ENCODE measurements at regions not wholly inside any gene's neighbourhood (a gene's known extent, or its start where the extent isn't known, plus 50 kb on each side); places are given as distances from the start of the nearest gene placed in this dataset.

GRCh38 chr18:69230204-69230603 lies 170.5 kb upstream of the DOK6 start:
- 86% methylated on average over 8 of the region's 8 CpGs for WGBS
- Histone ChIP-seq H3K36me3 (ENCODE audit: insufficient read depth) (no peaks in the 10 kb centered on the region), H3K4me1 (ENCODE audit: insufficient read depth) (no peaks in the 10 kb centered on the region), H3K4me3 (ENCODE audit: low read depth, low read length) (no peak overlapping the region), H3K27ac (ENCODE audit: low read depth) (no peak overlapping the region)
- no peak for DNase-seq (ENCODE audit: extremely low spot score)

- Histone ChIP-seq H3K4me1 (ENCODE audit: insufficient read depth) (no peaks in the 10 kb centered on the region), H3K27ac (ENCODE audit: low read depth) (no peak overlapping the region), H3K36me3 (ENCODE audit: insufficient read depth) (no peaks in the 10 kb centered on the region), H3K4me3 (ENCODE audit: low read depth, low read length) (no peak overlapping the region)
- WGBS, result 96% methylated on average over 3 of the region's 3 CpGs
- no peak for DNase-seq (ENCODE audit: extremely low spot score)
Measured at GRCh38 chr18:69233465-69234054, 167.1 kb upstream of the DOK6 start.

GRCh38 chr18:69239849-69240674 lies 160.6 kb upstream of the DOK6 start:
- no peak overlapping the region for H3K27ac ChIP-seq (ENCODE audit: low read depth)
- no peaks in the 10 kb centered on the region for H3K4me1 ChIP-seq (ENCODE audit: insufficient read depth)
- no peak for DNase-seq (ENCODE audit: extremely low spot score)
- no peaks in the 10 kb centered on the region for H3K36me3 ChIP-seq (ENCODE audit: insufficient read depth)
- 66% methylated on average over 4 of the region's 4 CpGs for WGBS
- H3K4me3 ChIP-seq (ENCODE audit: low read depth, low read length), result no peak overlapping the region

GRCh38 chr18:69246027-69246426 lies 154.7 kb upstream of the DOK6 start:
- Histone ChIP-seq H3K4me1 (ENCODE audit: insufficient read depth) (peaks cover 1% of the 10 kb centered on the region), H3K4me3 (ENCODE audit: low read depth, low read length) (no peak overlapping the region), H3K36me3 (ENCODE audit: insufficient read depth) (no peaks in the 10 kb centered on the region), H3K27ac (ENCODE audit: low read depth) (no peak overlapping the region)
- WGBS, result 86% methylated on average over 4 of the region's 4 CpGs
- DNase-seq (ENCODE audit: extremely low spot score), result no peak

- Histone ChIP-seq H3K27ac (ENCODE audit: low read depth) (no peak overlapping the region), H3K4me3 (ENCODE audit: low read depth, low read length) (no peak overlapping the region), H3K36me3 (ENCODE audit: insufficient read depth) (no peaks in the 10 kb centered on the region), H3K4me1 (ENCODE audit: insufficient read depth) (peaks cover 1% of the 10 kb centered on the region)
- whole genome bisulfite sequencing, result 48% methylated on average over 10 of the region's 10 CpGs
- DNase-seq (ENCODE audit: extremely low spot score), result no peak
Measured at GRCh38 chr18:69250305-69251151, 150.2 kb upstream of the DOK6 start.

GRCh38 chr18:69257861-69258458 lies 142.7 kb upstream of the DOK6 start:
- Histone ChIP-seq H3K36me3 (ENCODE audit: insufficient read depth) (no peaks in the 10 kb centered on the region), H3K27ac (ENCODE audit: low read depth) (no peak overlapping the region), H3K4me3 (ENCODE audit: low read depth, low read length) (no peak overlapping the region), H3K4me1 (ENCODE audit: insufficient read depth) (no peaks in the 10 kb centered on the region)
- WGBS, result 88% methylated on average over 7 of the region's 7 CpGs
- no peak for DNase-seq (ENCODE audit: extremely low spot score)

GRCh38 chr18:69259282-69259681 lies 141.4 kb upstream of the DOK6 start:
- no peak overlapping the region for H3K4me3 ChIP-seq (ENCODE audit: low read depth, low read length)
- no peak for DNase-seq (ENCODE audit: extremely low spot score)
- no peaks in the 10 kb centered on the region for H3K36me3 ChIP-seq (ENCODE audit: insufficient read depth)
- no peak overlapping the region for H3K27ac ChIP-seq (ENCODE audit: low read depth)
- 59% methylated on average over 3 of the region's 3 CpGs for whole genome bisulfite sequencing
- no peaks in the 10 kb centered on the region for H3K4me1 ChIP-seq (ENCODE audit: insufficient read depth)

- no peak overlapping the region for H3K4me3 ChIP-seq (ENCODE audit: low read depth, low read length)
- no peaks in the 10 kb centered on the region for H3K4me1 ChIP-seq (ENCODE audit: insufficient read depth)
- H3K27ac ChIP-seq (ENCODE audit: low read depth), result no peak overlapping the region
- no peak for DNase-seq (ENCODE audit: extremely low spot score)
- H3K36me3 ChIP-seq (ENCODE audit: insufficient read depth), result no peaks in the 10 kb centered on the region
Measured at GRCh38 chr18:69261406-69261805, 139.3 kb upstream of the DOK6 start.

- Histone ChIP-seq H3K4me3 (ENCODE audit: low read depth, low read length) (no peak overlapping the region), H3K27ac (ENCODE audit: low read depth) (no peak overlapping the region), H3K4me1 (ENCODE audit: insufficient read depth) (no peaks in the 10 kb centered on the region), H3K36me3 (ENCODE audit: insufficient read depth) (no peaks in the 10 kb centered on the region)
- DNase-seq (ENCODE audit: extremely low spot score), result no peak
Measured at GRCh38 chr18:69265656-69266055, 135.0 kb upstream of the DOK6 start.

GRCh38 chr18:69267895-69268294 lies 132.8 kb upstream of the DOK6 start:
- no peaks in the 10 kb centered on the region for H3K36me3 ChIP-seq (ENCODE audit: insufficient read depth)
- 97% methylated on average over 5 of the region's 5 CpGs for WGBS
- H3K27ac ChIP-seq (ENCODE audit: low read depth), result no peak overlapping the region
- no peak for DNase-seq (ENCODE audit: extremely low spot score)
- H3K4me1 ChIP-seq (ENCODE audit: insufficient read depth), result no peaks in the 10 kb centered on the region
- no peak overlapping the region for H3K4me3 ChIP-seq (ENCODE audit: low read depth, low read length)

GRCh38 chr18:69282371-69282770 lies 118.3 kb upstream of the DOK6 start:
- no peaks in the 10 kb centered on the region for H3K36me3 ChIP-seq (ENCODE audit: insufficient read depth)
- no peaks in the 10 kb centered on the region for H3K4me1 ChIP-seq (ENCODE audit: insufficient read depth)
- no peak overlapping the region for H3K4me3 ChIP-seq (ENCODE audit: low read depth, low read length)
- WGBS, result 57% methylated on average over 3 of the region's 3 CpGs
- DNase-seq (ENCODE audit: extremely low spot score), result no peak
- H3K27ac ChIP-seq (ENCODE audit: low read depth), result no peak overlapping the region

- Histone ChIP-seq H3K4me3 (ENCODE audit: low read depth, low read length) (no peak overlapping the region), H3K36me3 (ENCODE audit: insufficient read depth) (no peaks in the 10 kb centered on the region), H3K4me1 (ENCODE audit: insufficient read depth) (no peaks in the 10 kb centered on the region), H3K27ac (ENCODE audit: low read depth) (no peak overlapping the region)
- WGBS, result 92% methylated on average over 5 of the region's 5 CpGs
- no peak for DNase-seq (ENCODE audit: extremely low spot score)
Measured at GRCh38 chr18:69291044-69291443, 109.6 kb upstream of the DOK6 start.

- no peak for DNase-seq (ENCODE audit: extremely low spot score)
- no peak overlapping the region for H3K4me3 ChIP-seq (ENCODE audit: low read depth, low read length)
- no peak overlapping the region for H3K27ac ChIP-seq (ENCODE audit: low read depth)
- H3K36me3 ChIP-seq (ENCODE audit: insufficient read depth), result no peaks in the 10 kb centered on the region
- H3K4me1 ChIP-seq (ENCODE audit: insufficient read depth), result no peaks in the 10 kb centered on the region
- WGBS, result 89% methylated on average over 5 of the region's 5 CpGs
Measured at GRCh38 chr18:69291755-69292154, 108.9 kb upstream of the DOK6 start.
